HG03442 (cell line): ENCODE measurements at regions not wholly inside any gene's neighbourhood (a gene's known extent, or its start where the extent isn't known, plus 50 kb on each side); places are given as distances from the start of the nearest gene placed in this dataset.
"Not testable (repeated sequence)": the region's sequence is repeated elsewhere in the genome, so short reads cannot be mapped to it uniquely, and the experiment has no call there.

Experiments used
- ATAC-seq: cut with Tn5 transposase; IDR thresholded peaks from one replicate; pipeline ENCODE4 v1.9.1; 2021; ENCODE audit warnings: mild to moderate bottlenecking, moderate library complexity; ENCODE audit not compliant: unreplicated experiment

GRCh38 chr4:141340458-141340857 is 119.8 kb downstream of the ZNF330 start:
- no peak for ATAC-seq

DNA sequence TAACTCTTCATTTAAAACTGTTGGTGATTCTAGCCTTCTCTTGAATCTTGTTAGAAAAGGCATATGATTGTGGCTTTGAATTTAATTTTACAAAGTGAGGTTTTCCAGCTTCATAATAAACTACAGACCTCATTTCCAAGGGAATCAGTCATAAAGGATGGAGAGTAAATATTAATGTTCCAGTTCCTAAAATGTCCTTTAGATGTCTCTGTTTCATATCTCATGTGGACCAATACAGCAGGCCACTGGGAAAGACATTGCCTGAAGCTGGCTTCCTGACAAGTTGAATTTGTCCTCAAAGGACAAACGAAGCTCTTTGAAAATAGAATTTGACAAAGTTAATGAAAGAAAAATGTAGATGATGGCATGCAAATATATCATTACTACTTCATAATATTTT is 125.4 kb downstream of the ZNF330 start:
- ATAC-seq: peak; percentile 58

DNA sequence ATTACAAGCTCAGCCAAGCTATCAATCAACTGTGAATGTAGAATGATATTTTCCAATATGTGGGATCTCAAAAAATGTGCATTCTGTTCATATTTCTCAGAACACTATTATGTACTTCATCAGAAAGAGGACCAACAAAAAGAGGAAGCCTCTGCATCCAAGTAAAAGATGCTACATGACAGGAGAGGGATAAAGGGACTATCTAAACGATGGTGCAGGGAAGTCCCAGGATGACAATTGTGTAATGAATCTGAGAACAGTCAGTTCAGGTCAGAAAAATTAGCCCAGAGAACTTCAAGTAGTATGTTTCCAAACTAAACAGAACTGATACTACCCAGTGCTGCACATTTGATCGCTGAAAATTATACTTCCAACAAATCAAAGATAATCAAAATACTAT is 127.0 kb downstream of the ZNF330 start:
- ATAC-seq: no peak

GRCh38 chr4:141348125-141348524 is 127.4 kb downstream of the ZNF330 start:
- ATAC-seq: peak; percentile 42

DNA sequence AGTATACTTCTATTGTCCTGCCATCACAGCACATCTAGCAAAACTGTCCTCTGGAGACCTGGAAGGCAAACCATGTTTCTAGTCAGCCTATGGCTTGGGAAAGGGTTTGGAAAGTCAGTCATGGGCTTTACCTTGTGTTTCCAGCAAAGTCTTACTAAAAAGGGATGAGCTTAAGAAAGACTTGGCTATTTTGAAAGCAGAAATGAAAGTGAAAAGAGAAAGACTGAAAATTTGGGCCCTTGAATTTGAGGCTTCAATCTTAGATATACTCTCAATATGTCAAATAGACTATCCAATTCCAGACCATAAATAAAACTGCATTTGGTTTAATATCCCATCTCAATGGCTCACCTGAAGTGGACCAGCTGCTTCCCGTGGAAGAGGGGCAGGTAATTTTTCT is 127.9 kb downstream of the ZNF330 start:
- ATAC-seq: peak; percentile 23

GRCh38 chr4:141349236-141349635 is 128.5 kb downstream of the ZNF330 start:
- ATAC-seq: no peak

GRCh38 chr4:141350122-141350905 is 129.6 kb downstream of the ZNF330 start:
- no peak for ATAC-seq

- no peak for ATAC-seq
Measured at GRCh38 chr4:141352331-141352730, 131.6 kb downstream of the ZNF330 start.

GRCh38 chr4:141352909-141353525 is 132.3 kb downstream of the ZNF330 start:
- no peak for ATAC-seq

GRCh38 chr4:141356321-141356962 is 135.7 kb downstream of the ZNF330 start:
- no peak for ATAC-seq

GRCh38 chr4:141356963-141357335 is 136.3 kb downstream of the ZNF330 start:
- ATAC-seq: no peak

DNA sequence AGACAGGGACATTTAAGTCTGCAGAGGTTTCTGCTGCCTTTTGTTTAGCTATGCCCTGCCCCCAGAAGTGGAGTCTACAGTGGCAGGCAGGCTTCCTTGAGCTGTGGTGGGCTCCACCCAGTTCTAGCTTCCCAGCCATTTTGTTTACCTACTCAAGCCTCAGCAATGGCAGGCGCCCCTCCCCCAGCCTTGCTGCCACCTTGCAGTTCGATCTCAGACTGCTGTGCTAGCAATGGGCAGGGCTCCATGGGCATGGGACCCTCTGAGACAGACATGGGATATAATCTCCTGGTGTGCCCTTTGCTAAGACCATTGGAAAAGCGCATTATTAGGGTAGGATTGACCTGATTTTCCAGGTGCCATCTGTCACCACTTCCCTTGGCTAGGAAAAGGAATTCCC is 147.5 kb downstream of the ZNF330 start:
- not testable (repeated sequence) for ATAC-seq

DNA sequence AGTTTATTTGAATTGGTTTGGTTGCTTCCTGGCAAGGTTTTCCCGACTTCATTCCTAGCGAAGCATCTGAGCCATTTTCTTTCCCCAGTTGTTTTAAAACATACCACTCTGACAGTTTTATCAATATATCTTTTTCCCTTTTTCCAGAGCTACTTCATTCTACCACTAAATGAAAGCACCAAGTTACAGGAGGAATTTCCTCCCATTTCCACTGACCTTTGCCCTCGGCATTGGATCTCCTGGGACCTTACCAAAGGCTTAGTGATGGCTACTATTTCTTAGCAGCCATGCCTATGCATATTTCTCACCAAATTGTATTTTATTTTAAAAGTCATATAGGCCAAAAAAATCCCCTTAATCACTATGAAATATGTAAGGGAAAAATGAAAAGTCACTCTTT is 150.5 kb downstream of the ZNF330 start:
- no peak for ATAC-seq

GRCh38 chr4:141375855-141376254 is 155.2 kb downstream of the ZNF330 start:
- no peak for ATAC-seq

- ATAC-seq: peak; percentile 89
Measured at GRCh38 chr4:141376769-141377168, 156.1 kb downstream of the ZNF330 start.

DNA sequence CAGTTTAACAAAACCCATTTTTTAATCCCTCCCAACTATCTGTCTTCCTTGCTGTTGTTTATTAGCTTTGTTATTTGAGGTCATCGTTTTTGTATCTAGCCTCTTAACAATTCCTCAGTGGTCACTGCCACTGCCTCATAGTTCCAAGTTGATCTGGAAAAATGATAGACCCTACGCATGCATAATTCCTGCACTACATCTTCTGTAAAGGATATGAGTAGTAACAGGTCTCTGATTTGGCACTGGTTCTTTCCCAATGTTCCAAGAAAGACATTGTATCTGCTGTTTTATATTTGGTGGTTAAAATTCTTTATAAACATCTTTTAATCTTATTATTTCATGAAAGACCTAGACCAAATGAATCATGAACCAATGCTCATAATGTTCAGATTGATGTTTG is 166.6 kb downstream of the ZNF330 start:
- no peak for ATAC-seq

DNA sequence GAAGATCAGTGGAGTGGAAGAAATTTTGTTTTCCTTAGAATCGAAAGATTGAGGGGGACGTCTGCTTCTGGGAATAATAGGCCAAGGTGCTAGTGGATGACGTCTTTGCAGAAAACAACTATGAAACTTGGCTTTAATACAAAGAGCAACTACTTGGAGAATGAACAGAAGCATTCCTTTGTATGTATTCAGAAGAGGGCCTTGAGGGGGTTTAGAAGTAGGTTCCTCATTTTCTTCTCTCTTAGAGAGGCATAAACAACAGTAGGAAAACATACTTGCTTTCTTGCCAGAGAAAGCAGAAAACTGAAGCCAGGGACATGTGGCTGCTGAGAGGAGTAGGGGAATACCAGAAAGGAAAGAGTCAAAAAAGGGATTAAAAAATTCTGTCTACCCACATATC is 167.8 kb downstream of the ZNF330 start:
- ATAC-seq: no peak

DNA sequence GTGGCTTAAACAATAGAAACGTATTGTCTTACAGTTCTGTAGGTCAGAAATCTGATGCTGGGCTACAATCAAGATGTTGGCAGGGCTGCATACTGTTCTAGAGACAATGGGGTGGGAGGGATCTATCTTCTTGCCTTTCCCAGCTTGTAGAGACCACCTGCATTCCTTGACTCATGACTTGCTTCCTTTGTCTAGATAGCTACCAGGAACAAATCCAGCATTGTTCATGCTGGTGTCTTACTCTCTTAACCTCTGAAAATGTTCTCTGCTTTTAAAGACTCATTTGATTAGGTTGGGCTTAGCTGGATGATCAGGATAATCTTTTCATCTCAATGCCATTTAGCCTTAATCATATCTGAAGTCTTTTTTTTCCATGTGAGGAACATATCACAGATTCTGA is 169.0 kb downstream of the ZNF330 start:
- ATAC-seq: no peak

- ATAC-seq: no peak
Measured at GRCh38 chr4:141390571-141390970, 169.9 kb downstream of the ZNF330 start.

GRCh38 chr4:141391293-141391692 is 170.6 kb downstream of the ZNF330 start:
- ATAC-seq: no peak

DNA sequence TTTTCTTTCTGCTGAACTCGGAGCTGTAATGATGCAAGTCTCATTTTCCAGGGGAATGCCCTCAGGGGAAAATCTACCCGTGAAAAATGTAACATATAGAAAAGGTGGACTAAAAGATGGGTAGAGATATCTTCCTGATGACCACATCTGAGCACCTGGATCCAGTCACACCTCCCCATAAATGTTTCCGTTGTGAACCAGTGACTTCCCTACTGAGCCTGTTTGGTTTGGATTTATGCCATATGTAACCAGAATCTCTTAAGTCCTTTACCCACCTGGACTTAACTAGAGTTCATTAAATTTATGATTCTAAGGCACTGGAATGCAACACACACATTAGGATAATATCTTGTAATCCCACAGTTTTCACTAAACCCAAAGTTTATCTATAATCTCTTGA is 171.1 kb downstream of the ZNF330 start:
- ATAC-seq: no peak

DNA sequence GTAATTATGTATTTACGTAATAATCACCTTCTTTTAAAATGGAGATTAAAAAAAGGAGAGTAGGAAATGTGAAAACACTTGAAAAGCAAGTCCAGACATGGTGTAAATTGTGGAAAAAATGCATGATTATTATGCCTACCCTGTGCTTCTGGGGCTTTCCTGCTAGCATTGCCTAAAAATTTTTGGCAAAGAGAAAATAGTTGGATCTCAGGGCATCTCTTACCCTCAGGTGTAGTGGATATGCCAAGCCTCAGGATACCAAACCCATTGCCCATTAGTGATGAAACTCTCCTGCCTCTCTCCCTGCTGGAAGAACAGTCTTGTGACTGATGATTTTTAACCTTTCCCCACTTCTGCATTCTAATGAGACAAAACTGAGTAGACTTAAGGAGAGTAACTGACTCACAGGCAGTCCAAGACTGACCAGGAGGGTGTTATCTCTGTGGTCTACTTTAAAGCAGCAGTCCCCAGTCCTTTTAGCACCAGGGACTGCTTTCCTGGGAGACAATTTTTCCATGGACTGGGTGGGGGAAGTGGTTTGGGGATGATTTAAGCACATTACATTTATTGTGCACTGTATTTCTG is 174.6 kb downstream of the ZNF330 start:
- no peak for ATAC-seq
